Breast epithelium (tissue), 4 donors: ENCODE measurements at regions not wholly inside any gene's neighbourhood (a gene's known extent, or its start where the extent isn't known, plus 50 kb on each side); places are given as distances from the start of the nearest gene placed in this dataset.

ENCODE experiments used
- DNase-seq, 2 donors: peaks; one replicate each; pipeline ENCODE4 v3.0.0-alpha.2; 2019; ENCODE audit warnings: low spot score in 2 of 2
- H3K27ac ChIP-seq, 2 donors: fragments of 200-600 bp; sonication (generic) in 1 of 2; one replicate each; pipeline ENCODE4 v1.5.1; 2016 to 2019; ENCODE audit warnings: mild to moderate bottlenecking in 1 of 2
- H3K27me3 ChIP-seq, 2 donors: fragments of 200-600 bp; sonication (generic) in 1 of 2; one replicate each; pipeline versions ENCODE4 v1.5.1 to v1.6.0; 2017 to 2019; ENCODE audit warnings: control low read depth in 1 of 2, mild to moderate bottlenecking in 1 of 2
- H3K36me3 ChIP-seq: fragments of 200-600 bp; one replicate; pipeline ENCODE4 v1.5.1; 2019
- H3K4me1 ChIP-seq, 2 donors: fragments of 200-600 bp; sonication (generic); one replicate each; pipeline ENCODE4 v1.5.1; 2016 to 2019; ENCODE audit warnings: control low read depth in 1 of 2
- H3K4me3 ChIP-seq, 3 donors: fragments of 200-600 bp; sonication (generic); 1 replicate in 2 of 3; 2 replicates in 1 of 3; pipeline ENCODE4 v1.5.1; 2016 to 2019; ENCODE audit warnings: mild to moderate bottlenecking in 3 of 3, moderate library complexity in 2 of 3
- H3K9me3 ChIP-seq, 2 donors: fragments of 200-600 bp; sonication (generic) in 1 of 2; one replicate each; pipeline ENCODE4 v1.5.1; 2016 to 2019; ENCODE audit warnings: control low read depth in 1 of 2
- POLR2A ChIP-seq: fragments of 450-650 bp; IDR thresholded peaks from one replicate; pipeline ENCODE4 v1.6.1; 2016; ENCODE audit warnings: antibody characterized with exemption, mild to moderate bottlenecking, moderate library complexity
- POLR2AphosphoS5 ChIP-seq, 3 donors: sonication (generic); formaldehyde crosslinking; IDR thresholded peaks; one replicate each; pipeline ENCODE4 v1.6.1; 2017; ENCODE audit warnings: antibody characterized with exemption in 3 of 3
- intact Hi-C: fragments of 100-400 bp; cut with DNase I; formaldehyde crosslinking; loops from one replicate; pipeline ENCODE4 v1.15.1; 2023; ENCODE audit warnings: low total_unique reads
- TF ChIP-seq, protein P1 (sequence below), 3 donors: fragments of 450-650 bp; IDR thresholded peaks; one replicate each; pipeline ENCODE4 v1.5.1; 2016 to 2017; ENCODE audit warnings: antibody characterized with exemption in 3 of 3, mild to moderate bottlenecking in 3 of 3, moderate library complexity in 3 of 3

GRCh38 chr16:64362193-64362592 is 759.7 kb downstream of the CDH11 start:
- TF ChIP-seq POLR2A: no peak
- no peaks in the 10 kb centered on the region for H3K36me3 ChIP-seq
- no peak overlapping the region for H3K27ac ChIP-seq
- H3K27me3 ChIP-seq: no peaks in the 10 kb centered on the region
- H3K9me3 ChIP-seq: no peaks in the 10 kb centered on the region
- DNase-seq: no peak
- H3K4me3 ChIP-seq: no peak overlapping the region
- H3K4me1 ChIP-seq: no peaks in the 10 kb centered on the region
- intact Hi-C loops: no loop called here

- no peak for TF ChIP-seq POLR2AphosphoS5 (IDR thresholded peaks at IDR 0.05)
- TF ChIP-seq POLR2A: no peak
- TF ChIP-seq, protein P1, sequence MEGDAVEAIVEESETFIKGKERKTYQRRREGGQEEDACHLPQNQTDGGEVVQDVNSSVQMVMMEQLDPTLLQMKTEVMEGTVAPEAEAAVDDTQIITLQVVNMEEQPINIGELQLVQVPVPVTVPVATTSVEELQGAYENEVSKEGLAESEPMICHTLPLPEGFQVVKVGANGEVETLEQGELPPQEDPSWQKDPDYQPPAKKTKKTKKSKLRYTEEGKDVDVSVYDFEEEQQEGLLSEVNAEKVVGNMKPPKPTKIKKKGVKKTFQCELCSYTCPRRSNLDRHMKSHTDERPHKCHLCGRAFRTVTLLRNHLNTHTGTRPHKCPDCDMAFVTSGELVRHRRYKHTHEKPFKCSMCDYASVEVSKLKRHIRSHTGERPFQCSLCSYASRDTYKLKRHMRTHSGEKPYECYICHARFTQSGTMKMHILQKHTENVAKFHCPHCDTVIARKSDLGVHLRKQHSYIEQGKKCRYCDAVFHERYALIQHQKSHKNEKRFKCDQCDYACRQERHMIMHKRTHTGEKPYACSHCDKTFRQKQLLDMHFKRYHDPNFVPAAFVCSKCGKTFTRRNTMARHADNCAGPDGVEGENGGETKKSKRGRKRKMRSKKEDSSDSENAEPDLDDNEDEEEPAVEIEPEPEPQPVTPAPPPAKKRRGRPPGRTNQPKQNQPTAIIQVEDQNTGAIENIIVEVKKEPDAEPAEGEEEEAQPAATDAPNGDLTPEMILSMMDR (IDR thresholded peaks at IDR 0.05): no peak
- intact Hi-C loops: no loop called here
- H3K9me3 ChIP-seq: no peaks in the 10 kb centered on the region
Measured at GRCh38 chr16:64361753-64362152, 760.1 kb downstream of the CDH11 start.

GRCh38 chr16:64358291-64358690 is 763.6 kb downstream of the CDH11 start:
- no peak overlapping the region for H3K4me3 ChIP-seq
- no peaks in the 10 kb centered on the region for H3K4me1 ChIP-seq
- intact Hi-C loops: no loop called here
- no peak for DNase-seq
- H3K27me3 ChIP-seq: no peaks in the 10 kb centered on the region
- TF ChIP-seq POLR2AphosphoS5 (IDR thresholded peaks at IDR 0.05) (no peak), POLR2A (no peak)
- TF ChIP-seq, protein P1 (IDR thresholded peaks at IDR 0.05): no peak
- H3K36me3 ChIP-seq: no peaks in the 10 kb centered on the region
- H3K27ac ChIP-seq: no peak overlapping the region
- no peaks in the 10 kb centered on the region for H3K9me3 ChIP-seq

More at GRCh38 chr16:64361753-64362152, 760.1 kb downstream of the CDH11 start:
- Histone ChIP-seq H3K36me3 (no peaks in the 10 kb centered on the region), H3K27ac (no peak overlapping the region), H3K4me1 (no peaks in the 10 kb centered on the region), H3K27me3 (no peaks in the 10 kb centered on the region), H3K4me3 (no peak overlapping the region)
- no peak for DNase-seq

DNA sequence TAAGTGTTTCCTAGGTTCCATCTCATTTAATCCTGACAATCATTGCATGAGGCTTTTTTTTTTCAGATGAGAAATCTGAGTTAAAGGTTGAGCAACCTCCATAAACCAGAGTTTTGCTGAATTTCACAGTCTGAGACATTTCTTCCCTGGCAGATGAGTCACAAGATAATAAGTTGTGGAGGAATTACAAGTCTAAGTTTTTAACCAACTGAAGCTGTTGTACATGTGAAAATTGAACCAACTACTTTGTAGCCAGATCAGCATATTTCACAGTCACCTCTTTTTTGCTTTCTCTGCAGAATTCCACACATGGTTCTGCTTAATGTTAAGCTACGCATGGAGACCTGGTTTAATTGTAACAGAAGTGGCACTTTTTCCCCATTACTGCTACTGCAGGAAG is 765.6 kb downstream of the CDH11 start:
- no peaks in the 10 kb centered on the region for H3K4me1 ChIP-seq
- DNase-seq: no peak
- H3K27me3 ChIP-seq: no peaks in the 10 kb centered on the region
- no peak overlapping the region for H3K4me3 ChIP-seq
- H3K9me3 ChIP-seq: no peaks in the 10 kb centered on the region
- H3K27ac ChIP-seq: no peak overlapping the region
- TF ChIP-seq POLR2AphosphoS5 (IDR thresholded peaks at IDR 0.05) (no peak), POLR2A (no peak)
- TF ChIP-seq, protein P1 (IDR thresholded peaks at IDR 0.05): no peak
- H3K36me3 ChIP-seq: no peaks in the 10 kb centered on the region
- intact Hi-C loops: no loop called here

GRCh38 chr16:64352246-64352645 is 769.6 kb downstream of the CDH11 start:
- intact Hi-C loops: no loop called here
- Histone ChIP-seq H3K27ac (no peak overlapping the region), H3K36me3 (no peaks in the 10 kb centered on the region), H3K27me3 (no peaks in the 10 kb centered on the region), H3K4me3 (no peak overlapping the region), H3K9me3 (no peaks in the 10 kb centered on the region), H3K4me1 (no peaks in the 10 kb centered on the region)
- DNase-seq: no peak
- TF ChIP-seq POLR2AphosphoS5 (IDR thresholded peaks at IDR 0.05) (no peak), POLR2A (no peak)
- TF ChIP-seq, protein P1 (IDR thresholded peaks at IDR 0.05): no peak

- intact Hi-C loops: no loop called here
- Histone ChIP-seq H3K4me1 (no peaks in the 10 kb centered on the region), H3K9me3 (no peaks in the 10 kb centered on the region), H3K36me3 (no peaks in the 10 kb centered on the region), H3K27me3 (no peaks in the 10 kb centered on the region), H3K4me3 (no peak overlapping the region), H3K27ac (no peak overlapping the region)
- no peak for TF ChIP-seq POLR2A
- TF ChIP-seq, protein P1 (IDR thresholded peaks at IDR 0.05): no peak
- TF ChIP-seq POLR2AphosphoS5 (IDR thresholded peaks at IDR 0.05): no peak
- no peak for DNase-seq
Measured at GRCh38 chr16:64351121-64351520, 770.7 kb downstream of the CDH11 start.
